NB4 (cell line): ENCODE measurements at regions not wholly inside any gene's neighbourhood (a gene's known extent, or its start where the extent isn't known, plus 50 kb on each side); places are given as distances from the start of the nearest gene placed in this dataset.

Experiments
- MYC ChIP-seq: IDR thresholded peaks from 2 replicates; pipeline ENCODE4 v1.6.1; 2011; ENCODE audit warnings: low read depth, low read length
- POLR2A ChIP-seq: IDR thresholded peaks from 2 replicates; pipeline ENCODE4 v1.6.1; 2011; ENCODE audit warnings: mild to moderate bottlenecking; ENCODE audit not compliant: insufficient read length; ENCODE audit errors: extremely low read depth
- TF ChIP-seq, protein P1 (sequence below): IDR thresholded peaks from one replicate; pipeline ENCODE4 v1.5.1; 2012; ENCODE audit warnings: low read depth, low read length
- TF ChIP-seq, protein P2 (sequence below): IDR thresholded peaks from 2 replicates; pipeline ENCODE4 v1.6.1; 2011; ENCODE audit warnings: low read depth, low read length

DNA sequence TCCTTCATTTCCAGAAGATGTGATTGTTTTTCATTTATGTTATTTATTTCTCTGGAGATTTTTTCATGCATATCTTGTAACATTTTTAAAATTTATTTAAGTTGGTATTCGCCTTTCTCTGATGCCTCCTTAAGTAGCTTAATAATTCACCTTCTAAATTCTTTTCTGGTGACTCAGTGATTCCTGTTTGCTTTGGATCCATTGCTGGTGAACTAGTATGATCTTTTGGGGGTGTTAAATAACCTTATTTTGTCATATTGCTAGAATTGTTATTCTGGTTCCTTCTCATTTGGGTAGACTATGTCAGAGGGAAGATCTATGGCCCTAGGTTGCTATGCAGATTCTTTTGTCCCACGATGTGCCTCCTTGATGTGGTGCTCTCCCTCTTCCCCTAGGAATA lies 1347.2 kb upstream of the B3GALT2 start:
- TF ChIP-seq, protein P1, sequence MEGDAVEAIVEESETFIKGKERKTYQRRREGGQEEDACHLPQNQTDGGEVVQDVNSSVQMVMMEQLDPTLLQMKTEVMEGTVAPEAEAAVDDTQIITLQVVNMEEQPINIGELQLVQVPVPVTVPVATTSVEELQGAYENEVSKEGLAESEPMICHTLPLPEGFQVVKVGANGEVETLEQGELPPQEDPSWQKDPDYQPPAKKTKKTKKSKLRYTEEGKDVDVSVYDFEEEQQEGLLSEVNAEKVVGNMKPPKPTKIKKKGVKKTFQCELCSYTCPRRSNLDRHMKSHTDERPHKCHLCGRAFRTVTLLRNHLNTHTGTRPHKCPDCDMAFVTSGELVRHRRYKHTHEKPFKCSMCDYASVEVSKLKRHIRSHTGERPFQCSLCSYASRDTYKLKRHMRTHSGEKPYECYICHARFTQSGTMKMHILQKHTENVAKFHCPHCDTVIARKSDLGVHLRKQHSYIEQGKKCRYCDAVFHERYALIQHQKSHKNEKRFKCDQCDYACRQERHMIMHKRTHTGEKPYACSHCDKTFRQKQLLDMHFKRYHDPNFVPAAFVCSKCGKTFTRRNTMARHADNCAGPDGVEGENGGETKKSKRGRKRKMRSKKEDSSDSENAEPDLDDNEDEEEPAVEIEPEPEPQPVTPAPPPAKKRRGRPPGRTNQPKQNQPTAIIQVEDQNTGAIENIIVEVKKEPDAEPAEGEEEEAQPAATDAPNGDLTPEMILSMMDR, result no peak
- TF ChIP-seq POLR2A (no peak), MYC (no peak)
- TF ChIP-seq, protein P2, sequence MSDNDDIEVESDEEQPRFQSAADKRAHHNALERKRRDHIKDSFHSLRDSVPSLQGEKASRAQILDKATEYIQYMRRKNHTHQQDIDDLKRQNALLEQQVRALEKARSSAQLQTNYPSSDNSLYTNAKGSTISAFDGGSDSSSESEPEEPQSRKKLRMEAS, result no peak
